Activated CD4-positive, alpha-beta T cell treated with anti-CD3 and anti-CD28 coated beads, Interleukin-2, amount 50 U/mL, for 24 hours (primary cell): ENCODE measurements at regions not wholly inside any gene's neighbourhood (a gene's known extent, or its start where the extent isn't known, plus 50 kb on each side); places are given as distances from the start of the nearest gene placed in this dataset.

ENCODE experiments used
- DNase-seq, 2 donors: peaks; one replicate each; pipeline ENCODE4 v3.0.0-alpha.2; 2020; ENCODE audit warnings: low read depth in 1 of 2, low spot score in 1 of 2

GRCh38 chr4:160877087-160877790 is 1286.6 kb downstream of the FSTL5 start:
- DNase-seq = no peak

- DNase-seq = no peak
Observed at GRCh38 chr4:160880180-160880579, 1283.6 kb downstream of the FSTL5 start.

DNA sequence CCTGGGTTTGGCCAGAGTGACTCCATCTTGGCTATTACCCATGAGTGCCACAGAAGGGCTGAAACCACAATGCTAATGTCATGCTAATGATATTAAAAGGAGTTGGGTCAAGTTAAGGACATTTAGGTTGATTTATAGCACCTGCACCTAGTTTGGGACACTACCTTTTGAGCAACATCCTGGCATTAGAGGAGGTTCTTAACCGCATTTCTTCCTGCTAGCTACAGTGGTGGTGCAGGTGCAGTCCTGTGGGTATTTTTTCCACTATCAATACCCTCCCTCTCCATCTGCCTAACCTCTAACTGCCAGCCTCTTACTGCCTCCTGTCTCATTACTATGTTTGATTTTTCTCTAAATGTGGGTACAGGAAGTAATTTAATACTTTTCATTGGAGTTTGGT is 1276.1 kb downstream of the FSTL5 start:
- no peak for DNase-seq

DNA sequence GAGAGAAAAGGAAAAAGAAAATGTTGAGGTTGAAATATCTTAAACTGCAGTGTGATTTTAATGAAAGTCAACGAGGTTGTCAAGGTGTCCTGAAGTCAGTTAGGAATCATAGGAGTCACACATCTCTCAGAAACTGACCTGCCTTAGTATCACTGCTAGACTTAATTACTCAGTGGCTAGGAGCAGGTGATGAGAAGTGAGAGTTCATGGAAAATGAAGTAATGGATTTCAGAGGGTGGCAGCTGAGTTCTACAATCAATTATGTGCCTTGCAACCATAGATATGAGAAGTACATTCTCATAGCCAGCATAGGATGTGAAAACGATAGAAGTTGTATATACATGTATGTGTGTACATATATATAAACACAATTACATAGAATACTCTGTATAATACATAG is 1269.7 kb downstream of the FSTL5 start:
- no peak for DNase-seq

DNA sequence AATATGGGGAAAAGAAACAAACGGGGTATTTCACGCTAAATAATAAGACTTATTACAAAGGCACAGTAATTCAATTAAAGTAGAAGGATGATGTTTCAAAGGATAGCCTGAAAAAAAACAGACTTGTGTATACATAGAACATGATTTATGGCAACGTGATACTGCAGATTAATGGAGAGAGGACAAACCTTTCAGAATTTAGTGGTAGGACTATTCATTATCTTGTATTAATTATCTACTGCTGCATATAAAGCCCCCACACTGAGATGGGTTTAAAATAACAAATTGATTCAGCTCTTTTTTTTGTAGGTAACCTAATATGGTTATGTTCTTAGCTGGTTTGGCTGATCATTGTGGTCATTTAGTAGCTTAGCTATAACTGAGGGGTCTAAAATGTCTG is 1269.0 kb downstream of the FSTL5 start:
- DNase-seq = no peak

GRCh38 chr4:160927311-160927710 is 1236.5 kb downstream of the FSTL5 start:
- DNase-seq = no peak

- DNase-seq = no peak
Observed at GRCh38 chr4:160928482-160928881, 1235.3 kb downstream of the FSTL5 start.

DNA sequence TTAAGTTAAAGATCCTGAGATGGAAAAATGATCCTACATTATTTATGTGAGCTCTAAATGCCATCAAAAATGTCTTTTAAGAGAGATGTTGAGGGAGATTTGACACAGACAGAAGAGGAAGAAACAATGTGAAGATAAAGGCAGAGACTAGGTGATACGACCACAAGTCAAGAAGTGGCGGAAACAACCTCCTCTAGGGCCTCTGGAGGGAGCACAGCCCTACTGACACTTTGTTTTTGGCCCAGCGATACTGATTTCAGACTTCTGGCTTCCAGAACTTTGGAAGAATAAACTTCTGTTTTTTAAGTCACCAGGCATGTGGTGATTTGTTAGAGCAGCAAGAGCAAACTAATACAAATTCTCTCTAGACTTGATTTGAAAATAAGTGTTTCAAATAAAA is 1216.1 kb downstream of the FSTL5 start:
- no peak for DNase-seq

DNA sequence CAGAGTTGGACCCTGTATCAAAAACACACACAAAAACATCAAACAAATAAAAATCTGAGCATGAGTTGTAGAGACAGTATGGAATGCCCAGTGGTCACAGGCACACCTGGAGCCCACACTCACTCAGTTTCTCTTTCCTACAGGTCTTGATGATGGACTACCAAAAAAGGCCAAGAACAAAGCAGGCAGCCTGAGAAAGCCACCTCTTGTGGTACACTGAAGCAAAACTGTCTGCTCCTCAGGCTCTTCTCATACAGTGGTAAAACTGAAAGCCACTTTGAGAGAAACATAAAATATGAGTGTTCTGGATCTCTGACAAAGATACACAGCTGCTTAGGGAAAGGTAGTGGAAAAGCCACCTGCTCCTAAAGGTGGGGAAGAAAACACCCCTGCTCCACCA is 1206.9 kb downstream of the FSTL5 start:
- DNase-seq = no peak

- no peak for DNase-seq
Observed at GRCh38 chr4:160969925-160970324, 1193.9 kb downstream of the FSTL5 start.

- no peak for DNase-seq
Observed at GRCh38 chr4:160980091-160980490, 1183.7 kb downstream of the FSTL5 start.

DNA sequence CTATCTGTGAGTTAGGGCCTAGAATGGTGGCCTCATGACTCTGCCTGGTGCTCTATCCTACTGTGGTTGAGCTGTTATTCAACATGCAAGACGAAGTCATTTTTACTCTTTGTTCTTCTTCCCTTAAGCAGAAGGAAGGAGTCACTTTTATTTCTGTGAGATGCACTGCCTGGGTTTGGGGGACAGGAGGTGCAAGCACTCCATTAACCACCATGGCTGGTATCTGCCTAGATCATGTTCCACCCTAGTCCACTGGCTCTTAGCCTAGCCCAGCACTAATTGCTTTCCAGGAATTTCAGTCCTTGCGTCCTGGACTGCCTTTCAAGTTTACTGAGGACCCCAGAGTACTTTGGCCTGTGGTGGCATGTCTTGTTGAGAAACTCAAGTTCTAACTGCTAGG is 1182.7 kb downstream of the FSTL5 start:
- DNase-seq = no peak

- no peak for DNase-seq
Observed at GRCh38 chr4:160983035-160983434, 1180.8 kb downstream of the FSTL5 start.

DNA sequence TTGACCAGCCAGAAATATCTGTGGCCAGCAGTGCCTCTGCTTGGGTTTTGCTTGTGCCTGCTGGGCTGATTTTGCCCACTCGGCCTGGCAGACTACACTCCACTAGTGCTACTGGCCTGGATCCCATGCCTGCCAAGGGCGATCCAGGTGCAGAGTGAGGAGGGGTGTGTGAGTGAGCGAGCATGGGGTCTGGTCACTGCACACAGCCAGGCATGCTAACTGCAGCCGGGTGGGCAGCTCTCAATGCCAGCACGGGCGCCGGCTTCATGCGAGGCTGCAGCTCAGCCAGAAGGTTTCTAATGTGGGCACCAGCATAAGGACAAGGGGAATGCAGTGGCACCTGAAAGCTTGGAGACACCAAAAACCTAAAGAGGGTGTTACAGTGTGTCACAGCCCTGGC is 1161.4 kb downstream of the FSTL5 start:
- no peak for DNase-seq

DNA sequence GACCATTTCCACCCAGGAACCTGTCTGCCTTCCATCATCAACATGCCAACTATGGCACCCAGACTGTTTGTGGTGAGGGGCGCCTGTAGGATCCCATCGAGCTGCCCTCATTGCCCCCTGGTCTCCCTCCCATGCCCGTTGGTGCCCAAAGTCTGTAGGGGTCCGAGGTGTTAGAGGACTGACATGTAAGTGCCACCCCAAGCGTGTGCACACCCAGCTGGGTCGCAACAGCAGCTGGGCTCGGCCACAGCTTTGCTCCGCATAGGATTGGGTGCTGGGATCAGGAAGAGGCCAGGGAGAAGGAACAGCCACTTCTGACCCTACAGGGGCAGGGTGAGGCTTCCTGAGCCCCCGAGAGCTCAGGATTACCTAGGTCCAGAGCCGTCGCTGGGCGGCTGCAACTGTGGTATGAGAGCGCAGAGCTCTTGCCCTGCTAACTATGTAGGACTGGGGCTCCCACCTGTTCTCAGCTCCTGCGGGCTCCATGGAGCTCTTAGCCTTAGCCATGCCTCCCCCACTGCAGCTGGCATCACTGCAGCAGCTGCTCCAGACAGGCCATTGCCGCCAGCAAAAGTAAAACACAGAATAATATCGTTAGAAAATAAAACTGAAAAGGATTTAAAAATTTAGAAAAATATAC is 1160.3 kb downstream of the FSTL5 start:
- no peak for DNase-seq

- DNase-seq = no peak
Observed at GRCh38 chr4:161005746-161006145, 1158.1 kb downstream of the FSTL5 start.

- DNase-seq = no peak
Observed at GRCh38 chr4:161008527-161008926, 1155.3 kb downstream of the FSTL5 start.

GRCh38 chr4:161010227-161010626 is 1153.6 kb downstream of the FSTL5 start:
- no peak for DNase-seq
